ENCODE measurements at regions not wholly inside any gene's neighbourhood (a gene's known extent, or its start where the extent isn't known, plus 50 kb on each side); places are given as distances from the start of the nearest gene placed in this dataset.
A peak's percentile ranks its signal among the peaks of the same experiment; 100 is the strongest.
"Not testable (repeated sequence)": the region's sequence is repeated elsewhere in the genome, so short reads cannot be mapped to it uniquely, and the experiment has no call there.

GRCh38 chrX:90575155-90575554 lies 653.4 kb downstream of the TGIF2LX start:
- not testable (repeated sequence) for H3K27me3 ChIP-seq; H3K27ac ChIP-seq; ATAC-seq (ENCODE audit: low FRiP score in 2 of 2); DNase-seq; H3K4me3 ChIP-seq; H3K9me3 ChIP-seq; H3K36me3 ChIP-seq; H3K4me1 ChIP-seq
- 83% methylated on average over 2 of the region's 4 CpGs for WGBS, 2 donors

- not testable (repeated sequence) for ATAC-seq (ENCODE audit: low FRiP score in 2 of 2); H3K27me3 ChIP-seq; H3K9me3 ChIP-seq; H3K4me3 ChIP-seq; H3K27ac ChIP-seq; H3K4me1 ChIP-seq; H3K36me3 ChIP-seq; DNase-seq
- WGBS, 2 donors, result 80 to 88% methylated on average over 1 of the region's 1 CpG
Measured at GRCh38 chrX:90601921-90602320, 680.2 kb downstream of the TGIF2LX start.

DNA sequence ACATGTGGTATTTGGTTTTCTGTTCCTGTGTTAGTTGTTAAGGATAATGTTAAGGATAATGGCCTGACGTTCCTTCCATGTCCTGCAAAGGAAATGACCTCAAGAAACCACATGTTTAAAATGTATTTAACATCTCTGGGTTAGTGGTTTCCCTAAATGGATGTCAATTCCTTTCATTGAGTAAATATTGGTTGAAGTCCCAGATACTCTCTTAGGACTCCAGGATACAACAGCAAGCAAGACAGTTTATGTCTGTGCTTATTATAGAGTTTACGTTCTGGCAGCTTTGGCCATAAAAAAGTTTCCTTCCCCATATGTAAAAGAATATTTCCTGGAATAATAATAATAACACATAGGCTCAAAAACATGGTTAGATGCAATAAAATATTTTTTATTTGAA lies 684.0 kb downstream of the TGIF2LX start:
- 29 to 38% methylated on average over 2 of the region's 2 CpGs for WGBS, 2 donors
- H3K4me1 ChIP-seq; H3K9me3 ChIP-seq; H3K27me3 ChIP-seq; H3K27ac ChIP-seq; H3K4me3 ChIP-seq; H3K36me3 ChIP-seq; DNase-seq; ATAC-seq (ENCODE audit: low FRiP score in 2 of 2): not testable (repeated sequence)

- Histone ChIP-seq H3K36me3 (no peaks in the 10 kb centered on the region), H3K4me1 (no peaks in the 10 kb centered on the region), H3K9me3 (no peaks in the 10 kb centered on the region), H3K27me3 (no peaks in the 10 kb centered on the region), H3K4me3 (no peak overlapping the region), H3K27ac (no peak overlapping the region)
- DNase-seq (peak in 1 of 2 donors; percentile 27), ATAC-seq (ENCODE audit: low FRiP score in 2 of 2) (peak in 1 of 2 donors; percentile 19)
- TF ChIP-seq POLR2AphosphoS5 (IDR thresholded peaks at IDR 0.05) (no peak), CTCF (IDR thresholded peaks at IDR 0.05) (no peak), EP300 (IDR thresholded peaks at IDR 0.05) (no peak), POLR2A (IDR thresholded peaks at IDR 0.05) (no peak)
- 98% methylated on average over 20 of the region's 22 CpGs; no CpG with 5 or more reads in 1 of the 2 donors for WGBS, 2 donors
Measured at GRCh38 chrX:90617710-90618325, 696.1 kb downstream of the TGIF2LX start.

DNA sequence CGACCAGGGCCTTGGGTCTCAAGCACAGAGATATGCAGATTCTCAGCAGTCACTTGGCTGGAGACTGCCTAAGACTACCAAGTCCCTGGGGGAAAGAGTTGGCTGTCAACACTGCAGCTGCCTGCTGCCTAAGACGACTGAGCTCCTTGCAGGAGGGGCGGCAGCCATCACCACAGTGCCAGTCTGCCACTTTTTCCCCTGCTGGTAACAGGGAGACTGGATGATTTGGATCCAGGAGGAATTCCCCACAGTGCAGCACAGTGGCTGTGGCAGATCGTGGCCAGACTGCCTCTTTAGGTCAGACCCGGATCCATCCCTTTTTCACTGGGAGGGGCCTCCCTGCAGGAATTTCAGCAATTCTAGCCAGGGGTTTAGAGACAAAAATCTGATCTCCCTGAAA lies 743.5 kb downstream of the TGIF2LX start:
- not testable (repeated sequence) for H3K9me3 ChIP-seq; DNase-seq; ATAC-seq (ENCODE audit: low FRiP score in 2 of 2); H3K27ac ChIP-seq; H3K4me3 ChIP-seq; H3K36me3 ChIP-seq; H3K4me1 ChIP-seq; H3K27me3 ChIP-seq
- WGBS, 2 donors, result 50% methylated on average over 5 of the region's 5 CpGs; no CpG with 5 or more reads in 1 of the 2 donors

GRCh38 chrX:90713552-90713951 lies 721.1 kb upstream of the PABPC5 start:
- H3K27ac ChIP-seq; H3K4me3 ChIP-seq; H3K4me1 ChIP-seq; H3K9me3 ChIP-seq; ATAC-seq (ENCODE audit: low FRiP score in 2 of 2); H3K27me3 ChIP-seq; H3K36me3 ChIP-seq: not testable (repeated sequence)
- WGBS, 2 donors, result 80 to 85% methylated on average over 1 to 9 of the region's 17 CpGs
- peak in 1 of 2 donors; percentile 24 for DNase-seq

DNA sequence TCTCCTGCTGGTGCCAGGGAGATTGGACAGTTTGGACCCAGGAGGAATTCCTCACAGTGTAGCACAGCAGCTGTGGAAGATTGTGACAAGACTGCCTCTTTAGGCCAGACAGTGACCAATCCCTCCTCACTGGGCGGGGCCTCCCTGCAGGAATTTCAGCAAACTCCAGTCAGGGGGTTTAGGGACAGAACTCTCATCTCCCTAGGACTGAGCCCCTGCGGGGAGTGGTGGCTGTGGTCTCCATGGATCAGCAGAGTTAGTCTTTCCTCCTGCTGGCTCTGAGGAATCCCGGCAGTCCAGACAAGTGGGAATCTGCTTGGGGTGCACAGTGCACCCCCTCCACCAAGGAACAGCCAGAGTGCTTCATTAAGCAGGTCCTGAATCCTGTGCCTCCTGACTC lies 697.1 kb upstream of the PABPC5 start:
- WGBS, 2 donors, result 89 to 100% methylated on average over 1 to 3 of the region's 3 CpGs
- not testable (repeated sequence) for H3K27ac ChIP-seq; H3K9me3 ChIP-seq; H3K36me3 ChIP-seq; H3K4me3 ChIP-seq; ATAC-seq (ENCODE audit: low FRiP score in 2 of 2); H3K4me1 ChIP-seq; H3K27me3 ChIP-seq; DNase-seq

DNA sequence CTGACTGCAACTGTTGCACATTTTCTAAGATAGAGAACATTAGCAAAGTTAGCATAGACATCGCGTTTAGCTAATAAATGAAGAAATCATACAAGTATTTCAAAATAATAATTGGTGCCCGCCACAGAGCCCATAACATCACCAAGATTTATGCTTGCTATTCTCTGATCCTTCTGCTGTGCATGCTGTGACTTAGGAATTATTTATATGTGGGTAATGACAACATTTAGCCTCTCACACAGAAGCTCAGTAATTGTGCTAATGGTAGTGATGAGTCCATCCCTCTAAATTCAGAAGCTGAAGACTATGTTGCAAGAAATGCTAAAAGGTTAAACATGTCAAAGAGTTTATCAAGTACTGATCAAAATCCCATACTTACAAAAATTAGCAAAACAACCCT lies 677.0 kb upstream of the PABPC5 start:
- not testable (repeated sequence) for ATAC-seq (ENCODE audit: low FRiP score in 2 of 2); DNase-seq; H3K27me3 ChIP-seq; H3K4me1 ChIP-seq; H3K36me3 ChIP-seq; H3K27ac ChIP-seq; H3K4me3 ChIP-seq; H3K9me3 ChIP-seq
- WGBS, 2 donors, result 65 to 71% methylated on average over 3 of the region's 3 CpGs

DNA sequence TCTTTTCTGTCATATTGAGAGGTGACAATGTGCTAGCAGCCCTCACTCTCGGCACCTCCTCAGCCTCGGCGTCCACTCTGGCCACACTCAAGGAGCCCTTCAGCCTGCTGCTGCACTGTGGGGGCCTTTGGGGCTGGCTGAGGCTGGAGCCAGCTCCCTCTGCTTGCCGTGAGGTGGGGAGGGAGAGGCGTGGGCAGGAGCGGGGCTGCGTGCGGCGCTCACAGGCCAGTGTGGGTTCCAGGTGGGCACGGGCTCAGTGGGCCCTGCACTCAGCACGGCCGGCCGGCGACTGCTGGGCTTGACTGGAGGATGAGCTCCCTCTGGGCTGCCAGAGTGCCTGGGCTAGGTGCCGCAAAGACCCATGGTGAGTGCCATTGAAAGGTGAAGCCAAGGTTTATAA lies 669.2 kb upstream of the PABPC5 start:
- not testable (repeated sequence) for H3K9me3 ChIP-seq, H3K4me3 ChIP-seq, H3K27ac ChIP-seq, H3K36me3 ChIP-seq, H3K27me3 ChIP-seq, H3K4me1 ChIP-seq
- DNase-seq, result peak in 1 of 2 donors; percentile 60
- ATAC-seq (ENCODE audit: low FRiP score in 2 of 2), result peak in 1 of 2 donors; percentile 30
- 86 to 96% methylated on average over 3 to 15 of the region's 15 CpGs for WGBS, 2 donors

DNA sequence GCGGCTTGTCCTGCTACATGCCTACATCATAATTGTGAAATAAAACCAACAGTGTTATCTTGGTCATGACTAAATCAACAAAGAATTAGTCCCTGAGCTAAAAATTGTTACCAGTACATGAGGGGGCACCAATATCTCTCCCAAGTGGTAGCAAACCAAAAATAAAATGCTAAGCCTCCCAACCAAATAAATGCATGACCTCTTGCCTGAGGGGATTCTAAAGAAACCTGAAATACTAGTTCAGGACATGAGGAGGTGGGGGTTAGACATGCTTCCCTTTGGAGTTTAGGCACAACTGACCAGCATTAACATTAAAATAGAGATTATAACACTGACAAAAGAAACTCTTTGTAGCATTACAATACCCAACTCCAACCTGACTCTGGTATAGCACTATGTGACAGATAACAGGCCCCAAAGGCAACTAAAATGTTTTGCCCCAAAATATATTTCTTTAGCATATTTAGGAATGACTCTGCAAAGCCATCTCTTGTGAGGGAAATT lies 654.3 kb upstream of the PABPC5 start:
- ATAC-seq (ENCODE audit: low FRiP score in 2 of 2); H3K4me1 ChIP-seq; H3K27ac ChIP-seq; H3K4me3 ChIP-seq; H3K36me3 ChIP-seq; H3K9me3 ChIP-seq; DNase-seq; H3K27me3 ChIP-seq: not testable (repeated sequence)
- 82 to 100% methylated on average over 1 of the region's 1 CpG for WGBS, 2 donors

Measured in upper lobe of left lung (tissue), 6 donors.